Astrocyte of the hippocampus (primary cell): ENCODE measurements at regions not wholly inside any gene's neighbourhood (a gene's known extent, or its start where the extent isn't known, plus 50 kb on each side); places are given as distances from the start of the nearest gene placed in this dataset.
"Not testable (repeated sequence)": the region's sequence is repeated elsewhere in the genome, so short reads cannot be mapped to it uniquely, and the experiment has no call there.

Experiments
- DNase-seq: peaks from one replicate; pipeline ENCODE4 v3.0.0; 2011; ENCODE audit warnings: low read depth, low spot score

- no peak for DNase-seq
Measured at GRCh38 chr7:153628406-153628805, 423.8 kb upstream of the DPP6 start.

- DNase-seq: no peak
Measured at GRCh38 chr7:153628825-153629224, 423.4 kb upstream of the DPP6 start.

- DNase-seq: no peak
Measured at GRCh38 chr7:153638821-153639435, 413.3 kb upstream of the DPP6 start.

GRCh38 chr7:153640586-153640985 lies 411.6 kb upstream of the DPP6 start:
- DNase-seq: no peak

GRCh38 chr7:153641199-153641598 lies 411.0 kb upstream of the DPP6 start:
- no peak for DNase-seq

GRCh38 chr7:153642989-153643388 lies 409.2 kb upstream of the DPP6 start:
- no peak for DNase-seq

GRCh38 chr7:153657182-153657800 lies 394.9 kb upstream of the DPP6 start:
- DNase-seq: no peak

GRCh38 chr7:153675131-153675530 lies 377.1 kb upstream of the DPP6 start:
- peak; percentile 10 for DNase-seq

GRCh38 chr7:153682628-153683027 lies 369.6 kb upstream of the DPP6 start:
- no peak for DNase-seq

GRCh38 chr7:153696242-153696641 lies 356.0 kb upstream of the DPP6 start:
- no peak for DNase-seq

GRCh38 chr7:153698046-153698445 lies 354.2 kb upstream of the DPP6 start:
- no peak for DNase-seq

GRCh38 chr7:153701678-153702077 lies 350.5 kb upstream of the DPP6 start:
- no peak for DNase-seq

GRCh38 chr7:153723892-153724291 lies 328.3 kb upstream of the DPP6 start:
- DNase-seq: not testable (repeated sequence)

- DNase-seq: not testable (repeated sequence)
Measured at GRCh38 chr7:153731504-153731903, 320.7 kb upstream of the DPP6 start.

- DNase-seq: not testable (repeated sequence)
Measured at GRCh38 chr7:153743434-153743833, 308.8 kb upstream of the DPP6 start.

- not testable (repeated sequence) for DNase-seq
Measured at GRCh38 chr7:153747969-153748368, 304.2 kb upstream of the DPP6 start.

GRCh38 chr7:153748885-153749284 lies 303.3 kb upstream of the DPP6 start:
- DNase-seq: not testable (repeated sequence)

GRCh38 chr7:153765869-153766268 lies 286.3 kb upstream of the DPP6 start:
- not testable (repeated sequence) for DNase-seq

- DNase-seq: not testable (repeated sequence)
Measured at GRCh38 chr7:153766926-153767325, 285.3 kb upstream of the DPP6 start.

GRCh38 chr7:153772966-153773365 lies 279.2 kb upstream of the DPP6 start:
- no peak for DNase-seq

GRCh38 chr7:153776940-153777339 lies 275.3 kb upstream of the DPP6 start:
- peak; percentile 35 for DNase-seq

- not testable (repeated sequence) for DNase-seq
Measured at GRCh38 chr7:153797363-153797762, 254.8 kb upstream of the DPP6 start.

- no peak for DNase-seq
Measured at GRCh38 chr7:153808117-153808516, 244.1 kb upstream of the DPP6 start.

GRCh38 chr7:153829525-153829924 lies 222.7 kb upstream of the DPP6 start:
- no peak for DNase-seq
